ENCODE measurements at regions not wholly inside any gene's neighbourhood (a gene's known extent, or its start where the extent isn't known, plus 50 kb on each side); places are given as distances from the start of the nearest gene placed in this dataset.

DNA sequence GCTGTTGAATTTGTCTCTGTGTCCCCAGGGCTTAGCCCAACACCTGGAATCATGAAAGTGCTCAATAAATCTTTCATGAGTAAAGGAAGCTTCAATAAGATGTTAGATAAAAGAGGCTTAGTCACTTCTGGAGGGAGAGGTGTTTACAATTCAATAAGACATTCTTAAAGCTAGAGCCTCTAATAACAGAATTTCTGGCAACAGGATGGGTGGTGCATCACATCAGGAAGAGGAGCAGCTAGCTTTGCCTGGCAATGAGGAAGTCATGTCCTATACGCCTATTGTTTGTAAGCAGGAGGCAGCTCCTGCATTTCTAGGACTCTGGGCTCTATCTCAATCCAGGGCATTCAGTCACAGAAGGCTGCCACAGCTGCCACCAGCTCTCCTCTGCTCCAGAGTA, 638.5 kb downstream of the EPM2A start:
- TF ChIP-seq, protein P1, sequence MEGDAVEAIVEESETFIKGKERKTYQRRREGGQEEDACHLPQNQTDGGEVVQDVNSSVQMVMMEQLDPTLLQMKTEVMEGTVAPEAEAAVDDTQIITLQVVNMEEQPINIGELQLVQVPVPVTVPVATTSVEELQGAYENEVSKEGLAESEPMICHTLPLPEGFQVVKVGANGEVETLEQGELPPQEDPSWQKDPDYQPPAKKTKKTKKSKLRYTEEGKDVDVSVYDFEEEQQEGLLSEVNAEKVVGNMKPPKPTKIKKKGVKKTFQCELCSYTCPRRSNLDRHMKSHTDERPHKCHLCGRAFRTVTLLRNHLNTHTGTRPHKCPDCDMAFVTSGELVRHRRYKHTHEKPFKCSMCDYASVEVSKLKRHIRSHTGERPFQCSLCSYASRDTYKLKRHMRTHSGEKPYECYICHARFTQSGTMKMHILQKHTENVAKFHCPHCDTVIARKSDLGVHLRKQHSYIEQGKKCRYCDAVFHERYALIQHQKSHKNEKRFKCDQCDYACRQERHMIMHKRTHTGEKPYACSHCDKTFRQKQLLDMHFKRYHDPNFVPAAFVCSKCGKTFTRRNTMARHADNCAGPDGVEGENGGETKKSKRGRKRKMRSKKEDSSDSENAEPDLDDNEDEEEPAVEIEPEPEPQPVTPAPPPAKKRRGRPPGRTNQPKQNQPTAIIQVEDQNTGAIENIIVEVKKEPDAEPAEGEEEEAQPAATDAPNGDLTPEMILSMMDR (conservative IDR thresholded peaks at IDR 0.05) = no peak
- no peak for TF ChIP-seq ZFX (IDR thresholded peaks at IDR 0.05)

Measured in C4-2B (cell line).